Activated gamma-delta T cell treated with anti-CD3 and anti-CD28 coated beads, Interleukin-2, amount 50 U/mL, for 16 hours (primary cell): ENCODE measurements at regions not wholly inside any gene's neighbourhood (a gene's known extent, or its start where the extent isn't known, plus 50 kb on each side); places are given as distances from the start of the nearest gene placed in this dataset.
"Not testable (repeated sequence)": the region's sequence is repeated elsewhere in the genome, so short reads cannot be mapped to it uniquely, and the experiment has no call there.

ENCODE experiments used
- DNase-seq: peaks from one replicate; pipeline ENCODE4 v3.0.0-alpha.2; 2020; ENCODE audit warnings: low read depth

- no peak for DNase-seq
Measured at GRCh38 chr22:47322854-47323253, 560.4 kb downstream of the TBC1D22A start.

GRCh38 chr22:47320560-47320959, 558.1 kb downstream of the TBC1D22A start:
- no peak for DNase-seq

- DNase-seq = no peak
Measured at GRCh38 chr22:47318041-47318737, 555.7 kb downstream of the TBC1D22A start.

GRCh38 chr22:47315862-47316419, 553.5 kb downstream of the TBC1D22A start:
- DNase-seq = no peak

GRCh38 chr22:47310601-47311000, 548.2 kb downstream of the TBC1D22A start:
- no peak for DNase-seq

- no peak for DNase-seq
Measured at GRCh38 chr22:47309946-47310345, 547.5 kb downstream of the TBC1D22A start.

- no peak for DNase-seq
Measured at GRCh38 chr22:47309476-47309875, 547.0 kb downstream of the TBC1D22A start.

GRCh38 chr22:47308886-47309285, 546.4 kb downstream of the TBC1D22A start:
- no peak for DNase-seq

- DNase-seq = no peak
Measured at GRCh38 chr22:47307822-47308221, 545.4 kb downstream of the TBC1D22A start.

GRCh38 chr22:47307326-47307725, 544.9 kb downstream of the TBC1D22A start:
- DNase-seq = no peak

GRCh38 chr22:47304854-47305253, 542.4 kb downstream of the TBC1D22A start:
- DNase-seq = no peak

- DNase-seq = no peak
Measured at GRCh38 chr22:47304191-47304831, 541.9 kb downstream of the TBC1D22A start.

- no peak for DNase-seq
Measured at GRCh38 chr22:47303161-47303890, 540.9 kb downstream of the TBC1D22A start.

- DNase-seq = not testable (repeated sequence)
Measured at GRCh38 chr22:47302587-47302986, 540.1 kb downstream of the TBC1D22A start.

- no peak for DNase-seq
Measured at GRCh38 chr22:47301820-47302475, 539.5 kb downstream of the TBC1D22A start.

- DNase-seq = no peak
Measured at GRCh38 chr22:47300698-47301405, 538.4 kb downstream of the TBC1D22A start.

GRCh38 chr22:47299863-47300697, 537.6 kb downstream of the TBC1D22A start:
- no peak for DNase-seq

GRCh38 chr22:47299211-47299862, 536.9 kb downstream of the TBC1D22A start:
- no peak for DNase-seq

GRCh38 chr22:47298017-47298785, 535.8 kb downstream of the TBC1D22A start:
- DNase-seq = no peak
